ENCODE measurements at regions not wholly inside any gene's neighbourhood (a gene's known extent, or its start where the extent isn't known, plus 50 kb on each side); places are given as distances from the start of the nearest gene placed in this dataset.

- DNase-seq (ENCODE audit: low spot score) = no peak
Measured at GRCh38 chr2:63658176-63658968, 69.6 kb downstream of the MDH1 start.

- DNase-seq (ENCODE audit: low spot score) = no peak
Measured at GRCh38 chr2:63660060-63660459, 71.3 kb downstream of the MDH1 start.

GRCh38 chr2:63661076-63661475 lies 72.3 kb downstream of the MDH1 start:
- no peak for DNase-seq (ENCODE audit: low spot score)

GRCh38 chr2:63662028-63662804 lies 73.5 kb downstream of the MDH1 start:
- no peak for DNase-seq (ENCODE audit: low spot score)

- no peak for DNase-seq (ENCODE audit: low spot score)
Measured at GRCh38 chr2:63663013-63663864, 74.5 kb downstream of the MDH1 start.

- no peak for DNase-seq (ENCODE audit: low spot score)
Measured at GRCh38 chr2:63665091-63665490, 76.3 kb downstream of the MDH1 start.

- no peak for DNase-seq (ENCODE audit: low spot score)
Measured at GRCh38 chr2:63665846-63666475, 77.2 kb downstream of the MDH1 start.

- no peak for DNase-seq (ENCODE audit: low spot score)
Measured at GRCh38 chr2:63667132-63667700, 78.5 kb downstream of the MDH1 start.

GRCh38 chr2:63668000-63668399 lies 79.2 kb downstream of the MDH1 start:
- no peak for DNase-seq (ENCODE audit: low spot score)

GRCh38 chr2:63668466-63668865 lies 79.7 kb downstream of the MDH1 start:
- no peak for DNase-seq (ENCODE audit: low spot score)

GRCh38 chr2:63669596-63669995 lies 80.8 kb downstream of the MDH1 start:
- no peak for DNase-seq (ENCODE audit: low spot score)

- no peak for DNase-seq (ENCODE audit: low spot score)
Measured at GRCh38 chr2:63673865-63674533, 85.2 kb downstream of the MDH1 start.

- no peak for DNase-seq (ENCODE audit: low spot score)
Measured at GRCh38 chr2:63675026-63675425, 86.3 kb downstream of the MDH1 start.

- no peak for DNase-seq (ENCODE audit: low spot score)
Measured at GRCh38 chr2:63676135-63676534, 87.4 kb downstream of the MDH1 start.

- DNase-seq (ENCODE audit: low spot score) = no peak
Measured at GRCh38 chr2:63678085-63678484, 89.3 kb downstream of the MDH1 start.

- DNase-seq (ENCODE audit: low spot score) = no peak
Measured at GRCh38 chr2:63678551-63678950, 89.8 kb downstream of the MDH1 start.

- no peak for DNase-seq (ENCODE audit: low spot score)
Measured at GRCh38 chr2:63679252-63679855, 90.6 kb downstream of the MDH1 start.

- DNase-seq (ENCODE audit: low spot score) = no peak
Measured at GRCh38 chr2:63680455-63680854, 91.7 kb downstream of the MDH1 start.

- DNase-seq (ENCODE audit: low spot score) = no peak
Measured at GRCh38 chr2:63681896-63682295, 93.1 kb downstream of the MDH1 start.

GRCh38 chr2:63692002-63692606 lies 103.3 kb downstream of the MDH1 start:
- DNase-seq (ENCODE audit: low spot score) = peak; percentile 43

Data from Ammon's horn (tissue), 1 donor.